IMR-90 (cell line): ENCODE measurements at regions not wholly inside any gene's neighbourhood (a gene's known extent, or its start where the extent isn't known, plus 50 kb on each side); places are given as distances from the start of the nearest gene placed in this dataset.

Source experiments
- ATAC-seq: fragments of 200-7000 bp; cut with Tn5 transposase; 2 replicates; pipeline ENCODE4 v1.9.1; 2020; ENCODE audit warnings: low read depth, mild to moderate bottlenecking, moderate library complexity
- BruUV-seq: library from RNA; stranded (reverse); fragments of 400-500 nt; replicated peaks from 2 replicates; lab custom pipeline; 2021; lab: Mats Ljungman, UMichigan
- CTCF ChIA-PET: fragments of 300-600 bp; formaldehyde crosslinking; extraction: SDS; loops from one replicate; lab custom pipeline; 2021; ENCODE audit warnings: antibody characterized with exemption; lab: Yijun Ruan, JAX
- POLR2A ChIA-PET: fragments of 300-600 bp; sonication (Branson Sonifier 250); formaldehyde crosslinking; loops from one replicate; lab custom pipeline; 2022; ENCODE audit warnings: antibody characterized with exemption; ENCODE audit not compliant: unreplicated experiment; lab: Charles Lee
- DNase-seq: peaks from one replicate; pipeline ENCODE4 v3.0.0; 2013
- H2AFZ ChIP-seq: replicated peaks from 2 replicates; pipeline ENCODE3; 2013; ENCODE audit warnings: low read length, mild to moderate bottlenecking; ENCODE audit not compliant: poor library complexity
- H2AK5ac ChIP-seq: 2 replicates; pipeline ENCODE4 v1.6.1; 2013; ENCODE audit warnings: low read depth, low read length, inconsistent platforms
- H2AK9ac ChIP-seq: replicated peaks from 2 replicates; pipeline ENCODE3; 2013; ENCODE audit warnings: mild to moderate bottlenecking, low read depth, low read length, moderate library complexity; ENCODE audit not compliant: poor library complexity
- H2BK120ac ChIP-seq: 2 replicates; pipeline ENCODE4 v1.6.1; 2013; ENCODE audit warnings: low read depth, low read length, inconsistent platforms
- H2BK15ac ChIP-seq: 3 replicates; pipeline ENCODE4 v1.6.1; 2013; ENCODE audit warnings: low read depth, low read length, inconsistent platforms
- H2BK20ac ChIP-seq: 2 replicates; pipeline ENCODE4 v1.6.1; 2013; ENCODE audit warnings: low read depth, mild to moderate bottlenecking, inconsistent platforms, low read length, moderate library complexity
- H2BK5ac ChIP-seq: 2 replicates; pipeline ENCODE4 v1.6.1; 2013; ENCODE audit warnings: mild to moderate bottlenecking, low read depth, low read length, inconsistent platforms; ENCODE audit not compliant: poor library complexity, severe bottlenecking
- H3K14ac ChIP-seq: replicated peaks from 2 replicates; pipeline ENCODE4 v1.6.1; 2013; ENCODE audit warnings: low read depth, low read length, inconsistent platforms
- H3K18ac ChIP-seq: 2 replicates; pipeline ENCODE4 v1.6.1; 2013; ENCODE audit warnings: low read depth, low read length, control low read depth
- H3K23ac ChIP-seq: 2 replicates; pipeline ENCODE4 v1.6.1; 2013; ENCODE audit warnings: low read depth, low read length, inconsistent platforms
- H3K27ac ChIP-seq: 2 replicates; pipeline ENCODE4 v1.5.1; 2013; ENCODE audit warnings: mild to moderate bottlenecking, control low read depth, low read length; ENCODE audit not compliant: insufficient read depth
- H3K27me3 ChIP-seq: 2 replicates; pipeline ENCODE4 v1.6.1; 2013; ENCODE audit warnings: low read length; ENCODE audit not compliant: control insufficient read depth, insufficient read depth
- H3K36me3 ChIP-seq: 2 replicates; pipeline ENCODE4 v1.6.1; 2013; ENCODE audit warnings: low read length, mixed read lengths; ENCODE audit not compliant: control insufficient read depth, insufficient read depth
- H3K4ac ChIP-seq: 2 replicates; pipeline ENCODE4 v1.6.1; 2013; ENCODE audit warnings: low read depth, low read length, inconsistent platforms
- H3K4me1 ChIP-seq: 2 replicates; pipeline ENCODE4 v1.6.1; 2013; ENCODE audit warnings: low read length, mixed read lengths; ENCODE audit not compliant: control insufficient read depth, insufficient read depth
- H3K4me2 ChIP-seq: 2 replicates; pipeline ENCODE4 v1.6.1; 2013; ENCODE audit warnings: low read depth, mild to moderate bottlenecking, control low read depth, low read length, moderate library complexity
- H3K4me3 ChIP-seq: 2 replicates; pipeline ENCODE4 v1.5.1; 2013; ENCODE audit warnings: low read depth, mild to moderate bottlenecking, control low read depth, low read length, moderate library complexity; ENCODE audit not compliant: insufficient read depth
- H3K56ac ChIP-seq: 2 replicates; pipeline ENCODE4 v1.6.1; 2013; ENCODE audit warnings: low read length, inconsistent platforms; ENCODE audit not compliant: insufficient read depth; ENCODE audit errors: extremely low read depth
- H3K79me1 ChIP-seq, 2 experiments: 2 replicates each; pipeline ENCODE4 v1.6.1; 2013; ENCODE audit warnings: low read length in 2 of 2, inconsistent platforms in 1 of 2, low read depth in 1 of 2
- H3K9ac ChIP-seq: 2 replicates; pipeline ENCODE4 v1.6.1; 2013; ENCODE audit warnings: low read depth, low read length, control low read depth
- H3K9me1 ChIP-seq: 2 replicates; pipeline ENCODE4 v1.6.1; 2013; ENCODE audit warnings: low read length, inconsistent platforms; ENCODE audit not compliant: insufficient read depth
- H3K9me3 ChIP-seq: 2 replicates; pipeline ENCODE4 v1.6.1; 2013; ENCODE audit warnings: low read length; ENCODE audit not compliant: control insufficient read depth, insufficient read depth
- H4K20me1 ChIP-seq: 2 replicates; pipeline ENCODE4 v1.6.1; 2013; ENCODE audit warnings: low read length, inconsistent platforms; ENCODE audit not compliant: insufficient read depth
- H4K5ac ChIP-seq: 2 replicates; pipeline ENCODE4 v1.6.1; 2013; ENCODE audit warnings: mild to moderate bottlenecking, low read depth, low read length, control low read depth
- H4K8ac ChIP-seq, 2 experiments: 2 replicates each; pipeline ENCODE4 v1.6.1; 2013; ENCODE audit warnings: low read depth in 2 of 2, low read length in 2 of 2, control low read depth in 1 of 2, inconsistent platforms in 1 of 2
- H4K91ac ChIP-seq: 2 replicates; pipeline ENCODE4 v1.6.1; 2013; ENCODE audit warnings: low read depth, low read length, inconsistent platforms; ENCODE audit not compliant: insufficient read depth
- BHLHE40 ChIP-seq: fragments of 150-350 bp; IDR thresholded peaks from 2 replicates; pipeline ENCODE4 v1.6.1; 2016; ENCODE audit warnings: mild to moderate bottlenecking, low read depth, low read length
- CEBPB ChIP-seq: IDR thresholded peaks from 2 replicates; pipeline ENCODE4 v1.6.1; 2012; ENCODE audit warnings: low read depth, low read length, improper control_type of control experiment
- CHD1 ChIP-seq: IDR thresholded peaks from 2 replicates; pipeline ENCODE4 v1.6.1; 2012; ENCODE audit warnings: low read depth, low read length, improper control_type of control experiment
- CTCF ChIP-seq: conservative IDR thresholded peaks from 2 replicates; pipeline ENCODE4 v1.5.1; 2012; ENCODE audit warnings: mild to moderate bottlenecking, low read depth, low read length, improper control_type of control experiment
- ELK1 ChIP-seq: fragments of 150-350 bp; IDR thresholded peaks from 2 replicates; pipeline ENCODE4 v1.6.1; 2016; ENCODE audit warnings: low read depth, mild to moderate bottlenecking, low read length, moderate library complexity, borderline replicate concordance
- FOS ChIP-seq: fragments of 150-350 bp; IDR thresholded peaks from 2 replicates; pipeline ENCODE4 v1.6.1; 2016; ENCODE audit warnings: low read depth, low read length
- MAFK ChIP-seq: IDR thresholded peaks from 2 replicates; pipeline ENCODE4 v1.6.1; 2012; ENCODE audit warnings: low read depth, low read length, improper control_type of control experiment
- MAZ ChIP-seq: IDR thresholded peaks from 2 replicates; pipeline ENCODE4 v1.6.1; 2012; ENCODE audit warnings: low read depth, mild to moderate bottlenecking, low read length, improper control_type of control experiment, moderate library complexity, borderline replicate concordance
- NFE2L2 ChIP-seq: fragments of 150-350 bp; IDR thresholded peaks from 2 replicates; pipeline ENCODE4 v1.6.1; 2016; ENCODE audit warnings: low read depth, mild to moderate bottlenecking, low read length
- POLR2A ChIP-seq: IDR thresholded peaks from 2 replicates; pipeline ENCODE4 v1.6.1; 2012; ENCODE audit warnings: mild to moderate bottlenecking, low read depth, low read length
- RAD21 ChIP-seq: IDR thresholded peaks from 2 replicates; pipeline ENCODE4 v1.6.1; 2012; ENCODE audit warnings: low read length, improper control_type of control experiment
- RCOR1 ChIP-seq: IDR thresholded peaks from 2 replicates; pipeline ENCODE4 v1.6.1; 2012; ENCODE audit warnings: mild to moderate bottlenecking, low read length, improper control_type of control experiment; ENCODE audit not compliant: insufficient replicate concordance
- RFX5 ChIP-seq: IDR thresholded peaks from 2 replicates; pipeline ENCODE4 v1.8.0; 2012; ENCODE audit warnings: low read depth, mild to moderate bottlenecking, low read length, moderate library complexity
- SMC3 ChIP-seq: fragments of 150-350 bp; IDR thresholded peaks from 2 replicates; pipeline ENCODE4 v1.6.1; 2016; ENCODE audit warnings: low read depth, mild to moderate bottlenecking, antibody characterized with exemption, low read length, moderate library complexity
- USF2 ChIP-seq: fragments of 150-350 bp; IDR thresholded peaks from 2 replicates; pipeline ENCODE4 v1.6.1; 2017; ENCODE audit warnings: mild to moderate bottlenecking, antibody characterized with exemption, low read length, low read depth
- WGBS, 2 experiments: methylation state at CpG; one replicate each; pipeline versions ENCODE4 v1.1.5 to v1.1.7; 2013; ENCODE audit warnings: missing lambda C conversion rate in 2 of 2; ENCODE audit not compliant: insufficient read length in 1 of 2; ENCODE audit errors: extremely low coverage in 2 of 2; 5-methylcytosine and 5-hydroxymethylcytosine counted together
- dilution Hi-C: fragments of 300-500 bp; cut with HindIII; formaldehyde crosslinking; loops from one replicate; pipeline ENCODE4 v1.14.3; 2018; ENCODE audit warnings: low sequenced_read_pairs; ENCODE audit not compliant: unreplicated experiment
- in situ Hi-C: fragments of 300-500 bp; cut with MboI; formaldehyde crosslinking; loops from 3 replicates; pipeline ENCODE4 v1.14.3; 2019; ENCODE audit warnings: low sequenced_read_pairs, inconsistent platforms, mixed read lengths
- intact Hi-C: fragments of 100-400 bp; cut with micrococcal nuclease; formaldehyde crosslinking; loops from 2 replicates; pipeline ENCODE4 v1.10.0; 2022

GRCh38 chr15:57883701-57884100 lies 177.2 kb downstream of the POLR2M start:
- Histone ChIP-seq H2BK120ac (no peak overlapping the region), H4K20me1 (no peaks in the 10 kb centered on the region), H3K4me2 (no peak overlapping the region), H3K4me3 (no peak overlapping the region), H3K56ac (no peak overlapping the region), H3K9me3 (no peaks in the 10 kb centered on the region), H2AFZ (no peak overlapping the region), H3K18ac (no peak overlapping the region), H3K27ac (no peak overlapping the region), H4K91ac (no peak overlapping the region), H4K8ac (no peak overlapping the region), H3K4ac (no peak overlapping the region), H3K27me3 (no peaks in the 10 kb centered on the region; the same call in 1 of the 2 replicates), H3K9ac (no peak overlapping the region), H2BK15ac (no peak overlapping the region), H2BK5ac (no peak overlapping the region), H2BK20ac (no peak overlapping the region), H4K5ac (no peak overlapping the region), H3K36me3 (no peaks in the 10 kb centered on the region), H2AK5ac (no peak overlapping the region), H3K79me1 (no peaks in the 10 kb centered on the region), H3K14ac (no peak overlapping the region), H3K9me1 (no peaks in the 10 kb centered on the region), H3K23ac (no peak overlapping the region), H3K4me1 (no peaks in the 10 kb centered on the region), H2AK9ac (no peak overlapping the region)
- BruUV-seq, result no TSS peak
- ChIA-PET CTCF (interaction anchor here (1.8 kb wide), 1 partner anchor 12 kb away, joined by 6 read pairs; no protein-coding TSS in a partner anchor), POLR2A (no interaction called here)
- TF ChIP-seq RCOR1 (no peak), ELK1 (no peak), POLR2A (no peak), MAZ (no peak), RAD21 (no peak), CTCF (no peak), RFX5 (no peak), CEBPB (no peak), MAFK (no peak), CHD1 (no peak), SMC3 (no peak), NFE2L2 (no peak), USF2 (no peak), BHLHE40 (no peak), FOS (no peak)
- intact Hi-C loops (no loop called here), in situ Hi-C loops (no loop called here), dilution Hi-C loops (no loop called here)
- DNase-seq (no peak), ATAC-seq (no peak)
- WGBS, 2 experiments, result 63% methylated on average over 1 of the region's 1 CpG; no CpG with 5 or more reads in 1 of the 2 experiments
